ENCODE measurements at regions not wholly inside any gene's neighbourhood (a gene's known extent, or its start where the extent isn't known, plus 50 kb on each side); places are given as distances from the start of the nearest gene placed in this dataset.

- Histone ChIP-seq H3K4me1 (no peaks in the 10 kb centered on the region), H3K9me3 (no peaks in the 10 kb centered on the region), H3K4me3 (no peak overlapping the region), H3K27ac (replicated peaks in 1 of 4) (no peak overlapping the region), H3K27me3 (no peaks in the 10 kb centered on the region), H3K36me3 (no peaks in the 10 kb centered on the region)
- no peak for TF ChIP-seq POLR2AphosphoS5 (IDR thresholded peaks at IDR 0.05)
- intact Hi-C loops (cut with DNase I), result no loop called here
- DNase-seq (ENCODE audit: extremely low spot score), result no peak
- 72% methylated on average over 2 of the region's 2 CpGs for WGBS
Observed at GRCh38 chr6:155964544-155964943, 508.9 kb upstream of the NOX3 start.

- Histone ChIP-seq H3K36me3 (no peaks in the 10 kb centered on the region), H3K4me1 (no peaks in the 10 kb centered on the region), H3K27me3 (no peaks in the 10 kb centered on the region), H3K4me3 (no peak overlapping the region), H3K27ac (replicated peaks in 1 of 4) (no peak overlapping the region), H3K9me3 (no peaks in the 10 kb centered on the region)
- intact Hi-C loops (cut with DNase I), result no loop called here
- DNase-seq (ENCODE audit: extremely low spot score), result no peak
- 100% methylated on average over 1 of the region's 1 CpG for WGBS
- TF ChIP-seq EP300 (IDR thresholded peaks at IDR 0.05), result no peak
- no peak for TF ChIP-seq POLR2A (IDR thresholded peaks at IDR 0.05; ENCODE audit: low read depth)
- TF ChIP-seq POLR2AphosphoS5 (IDR thresholded peaks at IDR 0.05), result no peak
- no peak for TF ChIP-seq CTCF (IDR thresholded peaks at IDR 0.05)
Observed at GRCh38 chr6:155962276-155962675, 506.6 kb upstream of the NOX3 start.

GRCh38 chr6:155959898-155960495, 504.4 kb upstream of the NOX3 start:
- no peak overlapping the region for H3K4me3 ChIP-seq
- H3K36me3 ChIP-seq, result no peaks in the 10 kb centered on the region
- 90% methylated on average over 6 of the region's 6 CpGs for WGBS
- intact Hi-C loops (cut with DNase I), result no loop called here
- no peaks in the 10 kb centered on the region for H3K9me3 ChIP-seq
- H3K27me3 ChIP-seq, result no peaks in the 10 kb centered on the region
- no peaks in the 10 kb centered on the region for H3K4me1 ChIP-seq
- TF ChIP-seq EP300 (IDR thresholded peaks at IDR 0.05), result no peak
- no peak for TF ChIP-seq POLR2A (IDR thresholded peaks at IDR 0.05; ENCODE audit: low read depth)
- no peak for TF ChIP-seq POLR2AphosphoS5 (IDR thresholded peaks at IDR 0.05)
- TF ChIP-seq CTCF (IDR thresholded peaks at IDR 0.05), result no peak
- H3K27ac ChIP-seq (replicated peaks in 1 of 4), result no peak overlapping the region
- DNase-seq (ENCODE audit: extremely low spot score), result peak; percentile 66

- TF ChIP-seq POLR2AphosphoS5 (IDR thresholded peaks at IDR 0.05), result no peak
- TF ChIP-seq POLR2A (IDR thresholded peaks at IDR 0.05; ENCODE audit: low read depth), result no peak
- TF ChIP-seq CTCF (IDR thresholded peaks at IDR 0.05), result no peak
- TF ChIP-seq EP300 (IDR thresholded peaks at IDR 0.05), result no peak
- 79% methylated on average over 2 of the region's 2 CpGs for WGBS
- Histone ChIP-seq H3K4me3 (no peak overlapping the region), H3K4me1 (no peaks in the 10 kb centered on the region), H3K36me3 (no peaks in the 10 kb centered on the region), H3K9me3 (no peaks in the 10 kb centered on the region), H3K27ac (replicated peaks in 1 of 4) (no peak overlapping the region), H3K27me3 (no peaks in the 10 kb centered on the region)
- intact Hi-C loops (cut with DNase I), result no loop called here
- peak; percentile 45 for DNase-seq (ENCODE audit: extremely low spot score)
Observed at GRCh38 chr6:155958550-155958949, 502.9 kb upstream of the NOX3 start.

GRCh38 chr6:155955038-155955437, 499.4 kb upstream of the NOX3 start:
- no peaks in the 10 kb centered on the region for H3K36me3 ChIP-seq
- DNase-seq (ENCODE audit: extremely low spot score), result peak; percentile 50
- TF ChIP-seq POLR2AphosphoS5 (IDR thresholded peaks at IDR 0.05), result no peak
- no peak for TF ChIP-seq EP300 (IDR thresholded peaks at IDR 0.05)
- no peak for TF ChIP-seq CTCF (IDR thresholded peaks at IDR 0.05)
- TF ChIP-seq POLR2A (IDR thresholded peaks at IDR 0.05; ENCODE audit: low read depth), result no peak
- H3K4me3 ChIP-seq, result no peak overlapping the region
- no peaks in the 10 kb centered on the region for H3K4me1 ChIP-seq
- no peak overlapping the region for H3K27ac ChIP-seq (replicated peaks in 1 of 4)
- H3K9me3 ChIP-seq, result no peaks in the 10 kb centered on the region
- WGBS, result 73% methylated on average over 6 of the region's 6 CpGs
- intact Hi-C loops (cut with DNase I), result no loop called here
- H3K27me3 ChIP-seq, result no peaks in the 10 kb centered on the region

Data from esophagus muscularis mucosa (tissue), 4 donors.